Ovary (tissue), 7 donors: ENCODE measurements at regions not wholly inside any gene's neighbourhood (a gene's known extent, or its start where the extent isn't known, plus 50 kb on each side); places are given as distances from the start of the nearest gene placed in this dataset.

Source experiments
- DNase-seq, 5 donors: peaks; one replicate each; pipeline ENCODE4 v3.0.0-alpha.2; 2019 to 2020
- H3K27ac ChIP-seq, 2 donors: fragments of 200-600 bp; one replicate each; pipeline versions ENCODE4 v1.5.1 to v1.8.0; 2019 to 2022
- H3K27me3 ChIP-seq: fragments of 200-600 bp; one replicate; pipeline ENCODE4 v1.8.0; 2022
- H3K36me3 ChIP-seq: fragments of 200-600 bp; sonication (generic); one replicate; pipeline ENCODE4 v1.5.1; 2019
- H3K4me1 ChIP-seq: one replicate; pipeline ENCODE4 v1.8.1; 2013; ENCODE audit warnings: mild to moderate bottlenecking, moderate library complexity; ENCODE audit not compliant: insufficient read depth
- H3K4me3 ChIP-seq: fragments of 200-600 bp; sonication (generic); one replicate; pipeline ENCODE4 v1.5.1; 2017
- H3K9me3 ChIP-seq, 2 donors: fragments of 200-600 bp in 1 of 2; sonication (generic) in 1 of 2; one replicate each; pipeline versions ENCODE4 v1.5.1 to v1.8.1; 2013 to 2019; ENCODE audit warnings: mild to moderate bottlenecking in 1 of 2, moderate library complexity in 1 of 2
- CTCF ChIP-seq, 3 donors: fragments of 450-650 bp in 2 of 3; fragments of 200-600 bp in 1 of 3; IDR thresholded peaks; one replicate each; pipeline versions ENCODE4 v1.5.1 to v1.8.0; 2016 to 2022; ENCODE audit warnings: antibody characterized with exemption in 3 of 3, mild to moderate bottlenecking in 1 of 3
- EP300 ChIP-seq: sonication (generic); formaldehyde crosslinking; IDR thresholded peaks from one replicate; pipeline ENCODE4 v1.6.1; 2017; ENCODE audit warnings: antibody characterized with exemption
- POLR2A ChIP-seq: fragments of 450-650 bp; IDR thresholded peaks from one replicate; pipeline ENCODE4 v1.6.1; 2017; ENCODE audit warnings: antibody characterized with exemption, mild to moderate bottlenecking, moderate library complexity
- WGBS, 3 donors: extraction: QIAGEN DNeasy Blood & Tissue Kit in 1 of 3; methylation state at CpG; one replicate each; pipeline versions ENCODE4 v1.1.5 to v1.1.7; 2013 to 2017; 5-methylcytosine and 5-hydroxymethylcytosine counted together
- intact Hi-C, 4 donors: fragments of 100-400 bp; cut with DNase I; formaldehyde crosslinking; loops; one replicate each; pipeline versions ENCODE4 v1.11.0 to v1.15.1; 2022 to 2023
- donor health status: DM: no; HTN: no; CAD: no; lungs with moderate emphysema.
- donor health status: DM: no; HTN: no; CAD: no.
- donor health status: Bipolar disorder and iron deficiency.
- donor health status: DM: no; HTN: no; CAD: no.
- donor health status: DM: yes; HTN: yes; CAD: no.

- WGBS, 3 donors: 51 to 66% (median 65%) methylated on average over 1 of the region's 1 CpG
- Histone ChIP-seq H3K4me1 (no peaks in the 10 kb centered on the region), H3K27me3 (no peaks in the 10 kb centered on the region), H3K9me3 (no peaks in the 10 kb centered on the region), H3K36me3 (no peaks in the 10 kb centered on the region), H3K4me3 (no peak overlapping the region), H3K27ac (no peak overlapping the region)
- intact Hi-C loops: no loop called here
- TF ChIP-seq CTCF (IDR thresholded peaks at IDR 0.05): no peak
- no peak for TF ChIP-seq EP300
- no peak for DNase-seq
These were observed 353.1 kb downstream of the METTL15 start for GRCh38 chr11:28461338-28461737.

GRCh38 chr11:28460348-28460747, 352.2 kb downstream of the METTL15 start:
- Histone ChIP-seq H3K9me3 (no peaks in the 10 kb centered on the region), H3K4me3 (no peak overlapping the region), H3K27ac (no peak overlapping the region), H3K27me3 (no peaks in the 10 kb centered on the region), H3K36me3 (no peaks in the 10 kb centered on the region), H3K4me1 (no peaks in the 10 kb centered on the region)
- intact Hi-C loops: no loop called here
- no peak for TF ChIP-seq EP300
- TF ChIP-seq CTCF (IDR thresholded peaks at IDR 0.05): no peak
- TF ChIP-seq POLR2A: no peak
- DNase-seq: no peak

GRCh38 chr11:28459912-28460311, 351.7 kb downstream of the METTL15 start:
- Histone ChIP-seq H3K9me3 (no peaks in the 10 kb centered on the region), H3K4me1 (no peaks in the 10 kb centered on the region), H3K4me3 (no peak overlapping the region), H3K27me3 (no peaks in the 10 kb centered on the region), H3K36me3 (no peaks in the 10 kb centered on the region), H3K27ac (no peak overlapping the region)
- no peak for TF ChIP-seq POLR2A
- no peak for TF ChIP-seq EP300
- TF ChIP-seq CTCF (IDR thresholded peaks at IDR 0.05): no peak
- WGBS, 3 donors: 61 to 77% (median 73%) methylated on average over 2 of the region's 2 CpGs
- intact Hi-C loops: no loop called here
- no peak for DNase-seq

- no peaks in the 10 kb centered on the region for H3K27me3 ChIP-seq
- 87 to 89% (median 88%) methylated on average over 5 of the region's 5 CpGs for WGBS, 3 donors
- H3K36me3 ChIP-seq: no peaks in the 10 kb centered on the region
- no peak for TF ChIP-seq EP300
- no peak for TF ChIP-seq CTCF (IDR thresholded peaks at IDR 0.05)
- no peak for TF ChIP-seq POLR2A
- no peak overlapping the region for H3K4me3 ChIP-seq
- H3K4me1 ChIP-seq: no peaks in the 10 kb centered on the region
- DNase-seq: no peak
- no peak overlapping the region for H3K27ac ChIP-seq
- no peaks in the 10 kb centered on the region for H3K9me3 ChIP-seq
- intact Hi-C loops: no loop called here
These were observed 349.4 kb downstream of the METTL15 start for GRCh38 chr11:28457481-28458065.
